ENCODE measurements at regions not wholly inside any gene's neighbourhood (a gene's known extent, or its start where the extent isn't known, plus 50 kb on each side); places are given as distances from the start of the nearest gene placed in this dataset.

DNA sequence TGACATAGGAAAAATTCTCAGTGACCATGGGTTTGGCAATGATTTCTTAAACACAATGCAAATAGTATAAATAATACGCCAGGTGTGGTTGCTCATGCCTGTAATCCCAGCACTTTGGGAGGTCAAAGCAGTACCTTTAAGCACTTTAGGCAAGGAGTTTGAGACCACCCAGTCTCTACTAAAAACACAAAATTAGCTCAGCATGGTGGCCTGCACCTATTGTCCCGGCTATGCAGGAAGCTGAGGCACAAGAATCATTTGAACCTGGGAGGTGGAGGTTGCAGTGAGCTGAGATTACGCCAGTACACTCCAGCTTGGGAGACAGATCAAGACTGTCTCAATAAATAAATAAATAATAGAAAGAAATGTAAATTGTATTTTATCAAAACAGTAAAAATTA lies 356.5 kb upstream of the SLITRK6 start:
- ChIA-PET POLR2A (no interaction called here), CTCF (no interaction called here)
- H3K9me3 ChIP-seq (ENCODE audit: control insufficient read depth, insufficient read depth, low read depth, low read length): no peaks in the 10 kb centered on the region
- H3K27me3 ChIP-seq (ENCODE audit: control insufficient read depth, insufficient read depth, low read length): no peaks in the 10 kb centered on the region
- no TSS peak for BruUV-seq (replicated peaks)
- no peaks in the 10 kb centered on the region for H3K36me3 ChIP-seq (ENCODE audit: control insufficient read depth, insufficient read depth, low read length)
- intact Hi-C loops (cut with micrococcal nuclease; ENCODE audit: unreplicated experiment) (no loop called here), in situ Hi-C loops (cut with HindIII; ENCODE audit: low pct_unique_long_range_greater_than_20kb, low sequenced_read_pairs) (no loop called here)
- H3K27ac ChIP-seq (ENCODE audit: low read length): no peak overlapping the region
- H3K4me3 ChIP-seq (ENCODE audit: low read depth in 2 of 2, low read length in 2 of 2): no peak overlapping the region
- no peaks in the 10 kb centered on the region for H3K4me1 ChIP-seq (ENCODE audit: control insufficient read depth, insufficient read depth, low read length)
- TF ChIP-seq, protein P1, sequence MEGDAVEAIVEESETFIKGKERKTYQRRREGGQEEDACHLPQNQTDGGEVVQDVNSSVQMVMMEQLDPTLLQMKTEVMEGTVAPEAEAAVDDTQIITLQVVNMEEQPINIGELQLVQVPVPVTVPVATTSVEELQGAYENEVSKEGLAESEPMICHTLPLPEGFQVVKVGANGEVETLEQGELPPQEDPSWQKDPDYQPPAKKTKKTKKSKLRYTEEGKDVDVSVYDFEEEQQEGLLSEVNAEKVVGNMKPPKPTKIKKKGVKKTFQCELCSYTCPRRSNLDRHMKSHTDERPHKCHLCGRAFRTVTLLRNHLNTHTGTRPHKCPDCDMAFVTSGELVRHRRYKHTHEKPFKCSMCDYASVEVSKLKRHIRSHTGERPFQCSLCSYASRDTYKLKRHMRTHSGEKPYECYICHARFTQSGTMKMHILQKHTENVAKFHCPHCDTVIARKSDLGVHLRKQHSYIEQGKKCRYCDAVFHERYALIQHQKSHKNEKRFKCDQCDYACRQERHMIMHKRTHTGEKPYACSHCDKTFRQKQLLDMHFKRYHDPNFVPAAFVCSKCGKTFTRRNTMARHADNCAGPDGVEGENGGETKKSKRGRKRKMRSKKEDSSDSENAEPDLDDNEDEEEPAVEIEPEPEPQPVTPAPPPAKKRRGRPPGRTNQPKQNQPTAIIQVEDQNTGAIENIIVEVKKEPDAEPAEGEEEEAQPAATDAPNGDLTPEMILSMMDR (IDR thresholded peaks at IDR 0.05): no peak
- TF ChIP-seq SIN3A (IDR thresholded peaks at IDR 0.05; ENCODE audit: borderline replicate concordance, insufficient read depth, low read depth, low read length) (no peak), TCF7L2 (IDR thresholded peaks at IDR 0.05; ENCODE audit: low read depth, low read length) (no peak), POLR2AphosphoS5 (IDR thresholded peaks at IDR 0.05; ENCODE audit: low read depth, low read length) (no peak)
- TF ChIP-seq, protein P2, sequence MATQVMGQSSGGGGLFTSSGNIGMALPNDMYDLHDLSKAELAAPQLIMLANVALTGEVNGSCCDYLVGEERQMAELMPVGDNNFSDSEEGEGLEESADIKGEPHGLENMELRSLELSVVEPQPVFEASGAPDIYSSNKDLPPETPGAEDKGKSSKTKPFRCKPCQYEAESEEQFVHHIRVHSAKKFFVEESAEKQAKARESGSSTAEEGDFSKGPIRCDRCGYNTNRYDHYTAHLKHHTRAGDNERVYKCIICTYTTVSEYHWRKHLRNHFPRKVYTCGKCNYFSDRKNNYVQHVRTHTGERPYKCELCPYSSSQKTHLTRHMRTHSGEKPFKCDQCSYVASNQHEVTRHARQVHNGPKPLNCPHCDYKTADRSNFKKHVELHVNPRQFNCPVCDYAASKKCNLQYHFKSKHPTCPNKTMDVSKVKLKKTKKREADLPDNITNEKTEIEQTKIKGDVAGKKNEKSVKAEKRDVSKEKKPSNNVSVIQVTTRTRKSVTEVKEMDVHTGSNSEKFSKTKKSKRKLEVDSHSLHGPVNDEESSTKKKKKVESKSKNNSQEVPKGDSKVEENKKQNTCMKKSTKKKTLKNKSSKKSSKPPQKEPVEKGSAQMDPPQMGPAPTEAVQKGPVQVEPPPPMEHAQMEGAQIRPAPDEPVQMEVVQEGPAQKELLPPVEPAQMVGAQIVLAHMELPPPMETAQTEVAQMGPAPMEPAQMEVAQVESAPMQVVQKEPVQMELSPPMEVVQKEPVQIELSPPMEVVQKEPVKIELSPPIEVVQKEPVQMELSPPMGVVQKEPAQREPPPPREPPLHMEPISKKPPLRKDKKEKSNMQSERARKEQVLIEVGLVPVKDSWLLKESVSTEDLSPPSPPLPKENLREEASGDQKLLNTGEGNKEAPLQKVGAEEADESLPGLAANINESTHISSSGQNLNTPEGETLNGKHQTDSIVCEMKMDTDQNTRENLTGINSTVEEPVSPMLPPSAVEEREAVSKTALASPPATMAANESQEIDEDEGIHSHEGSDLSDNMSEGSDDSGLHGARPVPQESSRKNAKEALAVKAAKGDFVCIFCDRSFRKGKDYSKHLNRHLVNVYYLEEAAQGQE (IDR thresholded peaks at IDR 0.05; ENCODE audit: insufficient read depth in 1 of 2, low read depth in 2 of 2, low read length in 1 of 2): no peak
- DNase-seq (ENCODE audit: low read depth, low spot score) (no peak), ATAC-seq (no peak)

DNA sequence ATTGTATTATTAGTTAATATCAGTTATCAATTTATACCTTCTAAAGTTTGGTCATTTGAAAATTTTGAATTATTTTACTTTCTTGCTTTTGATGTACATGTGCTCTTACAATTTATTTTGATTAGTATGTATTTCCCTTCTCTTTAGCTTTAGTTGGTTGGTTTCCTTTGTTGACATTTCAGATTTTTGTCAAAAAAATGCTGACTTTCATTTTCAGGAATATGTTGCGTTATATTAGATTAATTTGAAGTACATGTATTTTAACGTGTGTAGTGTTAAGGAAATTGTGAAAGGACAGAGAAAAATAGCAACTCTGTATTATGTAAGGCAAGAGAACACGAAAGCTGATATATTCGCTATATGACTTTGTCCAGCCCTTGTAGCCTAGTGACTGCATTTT lies 342.9 kb upstream of the SLITRK6 start:
- intact Hi-C loops (cut with micrococcal nuclease; ENCODE audit: unreplicated experiment): no loop called here
- Histone ChIP-seq H3K9me3 (ENCODE audit: control insufficient read depth, insufficient read depth, low read depth, low read length) (no peaks in the 10 kb centered on the region), H3K4me3 (ENCODE audit: low read depth in 2 of 2, low read length in 2 of 2) (no peak overlapping the region), H3K27ac (ENCODE audit: low read length) (no peak overlapping the region), H3K27me3 (ENCODE audit: control insufficient read depth, insufficient read depth, low read length) (no peaks in the 10 kb centered on the region), H3K4me1 (ENCODE audit: control insufficient read depth, insufficient read depth, low read length) (no peaks in the 10 kb centered on the region), H3K36me3 (ENCODE audit: control insufficient read depth, insufficient read depth, low read length) (no peaks in the 10 kb centered on the region)
- no TSS peak for BruUV-seq (replicated peaks)
- ATAC-seq (no peak), DNase-seq (ENCODE audit: low read depth, low spot score) (no peak)
- ChIA-PET POLR2A (no interaction called here), CTCF (no interaction called here)
- TF ChIP-seq, protein P1 (IDR thresholded peaks at IDR 0.05): no peak
- TF ChIP-seq, protein P2 (IDR thresholded peaks at IDR 0.05; ENCODE audit: insufficient read depth in 1 of 2, low read depth in 2 of 2, low read length in 1 of 2): no peak
- no peak for TF ChIP-seq SIN3A (IDR thresholded peaks at IDR 0.05; ENCODE audit: borderline replicate concordance, insufficient read depth, low read depth, low read length)
- in situ Hi-C loops (cut with HindIII; ENCODE audit: low pct_unique_long_range_greater_than_20kb, low sequenced_read_pairs): no loop called here
